Endodermal cell (in vitro differentiated cells): ENCODE measurements at regions not wholly inside any gene's neighbourhood (a gene's known extent, or its start where the extent isn't known, plus 50 kb on each side); places are given as distances from the start of the nearest gene placed in this dataset.

ENCODE experiments used
- DNase-seq: peaks from one replicate; pipeline ENCODE4 v3.0.0-alpha.2; 2017
- H3K27ac ChIP-seq: 2 replicates; pipeline ENCODE4 v1.5.1; 2013; ENCODE audit warnings: mild to moderate bottlenecking, low read depth, low read length, moderate library complexity
- H3K27me3 ChIP-seq: 2 replicates; pipeline ENCODE4 v1.6.1; 2013; ENCODE audit warnings: mild to moderate bottlenecking, low read length, moderate library complexity; ENCODE audit not compliant: insufficient read depth, control insufficient read depth, poor library complexity, severe bottlenecking
- H3K36me3 ChIP-seq: 2 replicates; pipeline ENCODE4 v1.7.0; 2013; ENCODE audit warnings: mild to moderate bottlenecking, low read length, moderate library complexity; ENCODE audit not compliant: control insufficient read depth, insufficient read depth
- H3K4me1 ChIP-seq: one replicate; pipeline ENCODE4 v1.7.0; 2013; ENCODE audit warnings: low read length; ENCODE audit not compliant: control insufficient read depth, insufficient read depth
- H3K4me3 ChIP-seq: 2 replicates; pipeline ENCODE4 v1.5.1; 2013; ENCODE audit warnings: mild to moderate bottlenecking, low read length, moderate library complexity
- H3K9ac ChIP-seq: 2 replicates; pipeline ENCODE4 v1.6.1; 2013; ENCODE audit warnings: mild to moderate bottlenecking, low read length, moderate library complexity; ENCODE audit not compliant: poor library complexity, severe bottlenecking; ENCODE audit errors: extremely low read depth
- H3K9me3 ChIP-seq: 2 replicates; pipeline ENCODE4 v1.6.1; 2013; ENCODE audit warnings: mild to moderate bottlenecking, low read length, moderate library complexity; ENCODE audit not compliant: control insufficient read depth
- H3K27ac Mint-ChIP-seq: 2 replicates; pipeline ENCODE4 v1.8.0; 2020; ENCODE audit warnings: mixed read lengths
- H3K27me3 Mint-ChIP-seq: 2 replicates; pipeline ENCODE4 v1.8.0; 2021; ENCODE audit warnings: mild to moderate bottlenecking, mixed read lengths; ENCODE audit not compliant: insufficient read depth
- H3K36me3 Mint-ChIP-seq: 2 replicates; pipeline ENCODE4 v1.8.0; 2020; ENCODE audit warnings: low read depth, mixed read lengths
- H3K4me1 Mint-ChIP-seq: 2 replicates; pipeline ENCODE4 v1.8.0; 2020; ENCODE audit warnings: mixed read lengths
- H3K4me3 Mint-ChIP-seq: 2 replicates; pipeline ENCODE4 v1.8.0; 2020; ENCODE audit warnings: mild to moderate bottlenecking, moderate library complexity, mixed read lengths
- H3K9me3 Mint-ChIP-seq: 2 replicates; pipeline ENCODE4 v1.8.0; 2020; ENCODE audit warnings: mild to moderate bottlenecking, mixed read lengths
- CTCF ChIP-seq: fragments of 200-600 bp; sonication (generic); conservative IDR thresholded peaks from 2 replicates; pipeline ENCODE4 v1.5.0; 2021; ENCODE audit warnings: antibody characterized with exemption, mild to moderate bottlenecking
- WGBS, 2 experiments: methylation state at CpG; one replicate each; pipeline versions ENCODE4 v1.1.5 to v1.1.7; 2013; ENCODE audit warnings: missing lambda C conversion rate in 2 of 2, mixed read lengths in 1 of 2; ENCODE audit not compliant: insufficient coverage in 1 of 2, insufficient read length in 1 of 2; 5-methylcytosine and 5-hydroxymethylcytosine counted together

DNA sequence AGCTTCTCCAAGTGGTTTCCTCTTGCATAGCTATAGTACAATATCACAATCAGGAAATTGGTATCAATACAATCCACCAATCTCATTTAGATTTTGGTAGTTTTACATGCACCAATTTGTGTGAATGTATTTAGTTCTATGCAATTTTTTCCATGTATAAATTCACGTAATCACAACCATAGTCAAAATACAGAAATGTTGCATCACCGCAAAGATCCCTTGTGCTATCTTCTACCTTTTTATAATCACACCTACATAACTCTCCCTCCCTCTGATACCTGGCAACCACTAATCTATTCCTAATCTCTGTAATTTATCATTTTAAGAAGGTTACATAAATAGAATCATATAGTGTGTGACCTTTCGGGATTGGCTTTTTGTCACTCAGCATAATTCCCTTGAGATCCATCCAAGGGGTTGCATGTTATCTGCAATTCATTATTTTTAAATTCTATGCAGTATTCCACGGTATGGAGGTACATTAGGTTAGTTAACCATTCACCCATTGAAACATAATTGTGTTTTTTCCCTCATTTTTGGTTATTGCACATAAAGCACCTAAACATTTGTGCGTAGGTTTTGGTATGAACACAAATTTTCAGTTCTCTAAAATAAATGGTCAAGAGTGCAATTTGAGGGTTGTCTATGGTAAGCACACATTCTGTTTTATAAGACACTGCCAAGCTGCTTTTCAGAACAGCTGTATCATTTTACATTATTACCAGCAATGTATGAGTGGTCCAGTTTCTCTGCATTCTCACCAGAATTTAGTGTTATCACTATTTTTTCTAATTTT lies 95.1 kb upstream of the SLC22A23 start:
- H3K27me3 Mint-ChIP-seq: peaks cover 18% of the 10 kb centered on the region
- Histone ChIP-seq H3K9ac (no peak overlapping the region), H3K27me3 (peaks cover 6% of the 10 kb centered on the region), H3K9me3 (peaks cover 3% of the 10 kb centered on the region), H3K27ac (no peak overlapping the region), H3K4me1 (no peaks in the 10 kb centered on the region), H3K36me3 (no peaks in the 10 kb centered on the region), H3K4me3 (no peak overlapping the region)
- no peak for DNase-seq
- H3K36me3 Mint-ChIP-seq: no peaks in the 10 kb centered on the region
- WGBS, 2 experiments: 96 to 100% methylated on average over 1 to 5 of the region's 5 CpGs
- no peak overlapping the region for H3K27ac Mint-ChIP-seq
- peaks cover 3% of the 10 kb centered on the region for H3K9me3 Mint-ChIP-seq
- H3K4me1 Mint-ChIP-seq: no peaks in the 10 kb centered on the region
- no peak for TF ChIP-seq CTCF
- no peak overlapping the region for H3K4me3 Mint-ChIP-seq

GRCh38 chr6:3549314-3549940 lies 92.6 kb upstream of the SLC22A23 start:
- no peak for TF ChIP-seq CTCF
- H3K4me1 Mint-ChIP-seq: peaks cover 3% of the 10 kb centered on the region
- no peak overlapping the region for H3K27ac ChIP-seq
- H3K36me3 ChIP-seq: no peaks in the 10 kb centered on the region
- peaks cover 3% of the 10 kb centered on the region for H3K9me3 ChIP-seq
- H3K36me3 Mint-ChIP-seq: no peaks in the 10 kb centered on the region
- 85 to 90% methylated on average over 6 to 7 of the region's 7 CpGs for WGBS, 2 experiments
- no peak overlapping the region for H3K9ac ChIP-seq
- peaks cover 6% of the 10 kb centered on the region for H3K27me3 ChIP-seq
- H3K4me3 ChIP-seq: no peak overlapping the region
- H3K4me1 ChIP-seq: no peaks in the 10 kb centered on the region
- peaks cover 3% of the 10 kb centered on the region for H3K9me3 Mint-ChIP-seq
- no peak for DNase-seq
- peaks cover 18% of the 10 kb centered on the region for H3K27me3 Mint-ChIP-seq
- no peak overlapping the region for H3K27ac Mint-ChIP-seq
- H3K4me3 Mint-ChIP-seq: no peak overlapping the region

DNA sequence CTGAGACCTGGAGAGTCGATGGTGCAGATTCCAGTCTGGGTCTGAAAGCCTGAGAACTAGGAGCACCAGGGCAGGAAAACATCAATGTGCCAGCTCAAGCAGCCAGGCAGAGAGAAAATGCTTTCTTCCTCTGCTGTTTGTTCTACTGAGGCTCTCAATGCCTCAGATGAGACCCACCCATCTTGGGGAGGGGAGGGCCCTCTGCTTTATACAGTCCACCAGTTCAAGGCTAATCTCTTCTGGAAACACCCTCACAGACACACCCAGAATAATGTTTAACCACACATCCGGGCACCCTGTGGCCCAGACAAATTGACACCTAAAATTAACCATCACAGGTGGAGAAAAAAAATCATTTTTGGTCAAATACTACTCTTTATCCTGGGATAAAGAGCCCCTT lies 89.3 kb upstream of the SLC22A23 start:
- H3K4me3 ChIP-seq: no peak overlapping the region

More for the DNA sequence above, 89.3 kb upstream of the SLC22A23 start:
- DNase-seq: no peak
- H3K4me1 Mint-ChIP-seq: peaks cover 18% of the 10 kb centered on the region
- WGBS, 2 experiments: 95 to 100% methylated on average over 1 to 2 of the region's 2 CpGs
- no peaks in the 10 kb centered on the region for H3K9me3 Mint-ChIP-seq
- peaks cover 21% of the 10 kb centered on the region for H3K27me3 Mint-ChIP-seq
- H3K36me3 Mint-ChIP-seq: no peaks in the 10 kb centered on the region
- Histone ChIP-seq H3K9me3 (no peaks in the 10 kb centered on the region), H3K36me3 (no peaks in the 10 kb centered on the region), H3K27me3 (peaks cover 6% of the 10 kb centered on the region), H3K4me1 (peaks cover 10% of the 10 kb centered on the region), H3K27ac (no peak overlapping the region), H3K9ac (no peak overlapping the region)
- H3K4me3 Mint-ChIP-seq: no peak overlapping the region
- no peak overlapping the region for H3K27ac Mint-ChIP-seq
- no peak for TF ChIP-seq CTCF
